PC-9 (cell line): ENCODE measurements at regions not wholly inside any gene's neighbourhood (a gene's known extent, or its start where the extent isn't known, plus 50 kb on each side); places are given as distances from the start of the nearest gene placed in this dataset.
"Not testable (repeated sequence)": the region's sequence is repeated elsewhere in the genome, so short reads cannot be mapped to it uniquely, and the experiment has no call there.

Experiments
- BruUV-seq: library from RNA; stranded (reverse); fragments of 400-500 nt; replicated peaks from 2 replicates; lab custom pipeline; 2021; lab: Mats Ljungman, UMichigan
- CTCF ChIA-PET: fragments of 300-600 bp; sonication (Branson Sonifier 250); formaldehyde crosslinking; loops from one replicate; lab custom pipeline; 2022; ENCODE audit warnings: antibody characterized with exemption; lab: Charles Lee
- POLR2A ChIA-PET: fragments of 300-600 bp; sonication (Branson Sonifier 250); formaldehyde crosslinking; loops from one replicate; lab custom pipeline; 2022; ENCODE audit warnings: antibody characterized with exemption; ENCODE audit not compliant: unreplicated experiment; lab: Charles Lee
- DNase-seq, 2 experiments: peaks; one replicate each; pipeline versions ENCODE4 v3.0.0 to v3.0.0-alpha.2; 2015 to 2022; ENCODE audit warnings: mixed read lengths in 1 of 2
- H2AFZ ChIP-seq: fragments of 200-600 bp; sonication (generic); 2 replicates; pipeline ENCODE4 v1.8.1; 2017; ENCODE audit warnings: antibody characterized with exemption
- H3F3A ChIP-seq: fragments of 200-600 bp; sonication (generic); 2 replicates; pipeline ENCODE4 v1.8.1; 2017; ENCODE audit warnings: antibody characterized with exemption, mild to moderate bottlenecking, low read depth; ENCODE audit not compliant: insufficient read depth
- H3K27ac ChIP-seq: fragments of 200-600 bp; sonication (generic); 2 replicates; pipeline ENCODE4 v1.6.1; 2016; ENCODE audit warnings: mixed run types
- H3K27me3 ChIP-seq: fragments of 200-600 bp; sonication (generic); 2 replicates; pipeline ENCODE4 v1.6.1; 2016; ENCODE audit warnings: low read depth, mixed run types; ENCODE audit not compliant: insufficient read depth
- H3K36me3 ChIP-seq: fragments of 200-600 bp; sonication (generic); 2 replicates; pipeline ENCODE4 v1.6.1; 2016; ENCODE audit warnings: low read depth, mixed run types
- H3K4me1 ChIP-seq: fragments of 200-600 bp; sonication (generic); replicated peaks from 2 replicates; pipeline ENCODE4 v1.6.1; 2016; ENCODE audit warnings: mixed run types; ENCODE audit not compliant: insufficient read depth
- H3K4me2 ChIP-seq: fragments of 200-600 bp; sonication (generic); 2 replicates; pipeline ENCODE4 v1.6.1; 2017; ENCODE audit warnings: mixed run types
- H3K4me3 ChIP-seq: fragments of 200-600 bp; sonication (generic); 2 replicates; pipeline ENCODE4 v1.6.1; 2016; ENCODE audit warnings: mixed run types
- H3K79me2 ChIP-seq: fragments of 200-600 bp; sonication (generic); 2 replicates; pipeline ENCODE4 v1.6.1; 2017; ENCODE audit warnings: low read depth, mixed run types
- H3K9me2 ChIP-seq: fragments of 200-600 bp; sonication (generic); 2 replicates; pipeline ENCODE4 v1.8.1; 2017; ENCODE audit warnings: mild to moderate bottlenecking; ENCODE audit not compliant: insufficient read depth
- H3K9me3 ChIP-seq: fragments of 200-600 bp; sonication (generic); 2 replicates; pipeline ENCODE4 v1.8.1; 2016; ENCODE audit warnings: low read depth; ENCODE audit not compliant: insufficient read depth
- H4K20me1 ChIP-seq: fragments of 200-600 bp; sonication (generic); 2 replicates; pipeline ENCODE4 v1.8.1; 2017; ENCODE audit not compliant: insufficient read depth
- intact Hi-C: fragments of 100-400 bp; cut with micrococcal nuclease; formaldehyde crosslinking; loops from one replicate; pipeline ENCODE4 v1.10.0; 2022; ENCODE audit not compliant: unreplicated experiment

DNA sequence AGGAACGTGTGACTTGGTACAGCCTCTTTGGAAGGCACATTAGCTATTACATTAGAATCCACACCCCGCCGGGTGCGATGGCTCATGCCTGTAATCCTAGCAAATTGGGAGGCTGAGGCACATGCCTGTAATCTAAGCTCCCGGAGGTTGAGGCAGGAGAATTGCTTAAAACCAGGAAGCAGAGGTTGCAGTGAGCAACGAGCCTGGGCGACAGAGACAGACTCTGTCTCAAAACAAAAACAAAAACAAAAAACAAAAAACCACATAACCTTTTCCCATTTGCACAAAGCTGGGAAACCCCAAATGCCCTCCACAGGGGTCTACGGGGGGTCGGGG, 82.7 kb upstream of the METTL9 start:
- Histone ChIP-seq H3K4me2 (peak overlapping the region; percentile 78), H3K4me1 (peaks cover 65% of the 10 kb centered on the region), H3F3A (peaks cover 35% of the 10 kb centered on the region), H3K36me3 (peaks cover 14% of the 10 kb centered on the region), H3K79me2 (peaks cover 79% of the 10 kb centered on the region), H4K20me1 (peaks cover 56% of the 10 kb centered on the region)
- CTCF ChIA-PET, H2AFZ ChIP-seq, intact Hi-C loops, H3K9me2 ChIP-seq, H3K9me3 ChIP-seq, POLR2A ChIA-PET, H3K4me3 ChIP-seq, H3K27me3 ChIP-seq, BruUV-seq, DNase-seq, H3K27ac ChIP-seq: not testable (repeated sequence)

GRCh38 chr16:21517263-21517662, 82.1 kb upstream of the METTL9 start:
- Histone ChIP-seq H3K36me3 (peaks cover 12% of the 10 kb centered on the region), H3K4me1 (peaks cover 62% of the 10 kb centered on the region), H3F3A (peaks cover 32% of the 10 kb centered on the region), H3K79me2 (peaks cover 74% of the 10 kb centered on the region), H3K27ac (peak overlapping the region; percentile 68), H3K4me3 (peak overlapping the region; percentile 49; the same call in 1 of the 2 replicates), H3K4me2 (peak overlapping the region; percentile 78), H4K20me1 (peaks cover 50% of the 10 kb centered on the region)
- H2AFZ ChIP-seq, H3K9me2 ChIP-seq, BruUV-seq, CTCF ChIA-PET, intact Hi-C loops, POLR2A ChIA-PET, H3K27me3 ChIP-seq, H3K9me3 ChIP-seq: not testable (repeated sequence)
- peak in 1 of 2 experiments; percentile 17 for DNase-seq

GRCh38 chr16:21519361-21520133, 79.8 kb upstream of the METTL9 start:
- peak overlapping the region; percentile 61 for H3K4me3 ChIP-seq
- CTCF ChIA-PET, POLR2A ChIA-PET, H3K9me3 ChIP-seq, intact Hi-C loops, H2AFZ ChIP-seq, H3K36me3 ChIP-seq, BruUV-seq, H3K9me2 ChIP-seq, H3K27me3 ChIP-seq: not testable (repeated sequence)
- H3K27ac ChIP-seq: peak overlapping the region; percentile 91
- DNase-seq: peak in 1 of 2 experiments; percentile 12
- peaks cover 28% of the 10 kb centered on the region for H4K20me1 ChIP-seq
- peaks cover 51% of the 10 kb centered on the region for H3K79me2 ChIP-seq
- peaks cover 31% of the 10 kb centered on the region for H3F3A ChIP-seq
- H3K4me1 ChIP-seq: peaks cover 43% of the 10 kb centered on the region
- peak overlapping the region; percentile 80 for H3K4me2 ChIP-seq

DNA sequence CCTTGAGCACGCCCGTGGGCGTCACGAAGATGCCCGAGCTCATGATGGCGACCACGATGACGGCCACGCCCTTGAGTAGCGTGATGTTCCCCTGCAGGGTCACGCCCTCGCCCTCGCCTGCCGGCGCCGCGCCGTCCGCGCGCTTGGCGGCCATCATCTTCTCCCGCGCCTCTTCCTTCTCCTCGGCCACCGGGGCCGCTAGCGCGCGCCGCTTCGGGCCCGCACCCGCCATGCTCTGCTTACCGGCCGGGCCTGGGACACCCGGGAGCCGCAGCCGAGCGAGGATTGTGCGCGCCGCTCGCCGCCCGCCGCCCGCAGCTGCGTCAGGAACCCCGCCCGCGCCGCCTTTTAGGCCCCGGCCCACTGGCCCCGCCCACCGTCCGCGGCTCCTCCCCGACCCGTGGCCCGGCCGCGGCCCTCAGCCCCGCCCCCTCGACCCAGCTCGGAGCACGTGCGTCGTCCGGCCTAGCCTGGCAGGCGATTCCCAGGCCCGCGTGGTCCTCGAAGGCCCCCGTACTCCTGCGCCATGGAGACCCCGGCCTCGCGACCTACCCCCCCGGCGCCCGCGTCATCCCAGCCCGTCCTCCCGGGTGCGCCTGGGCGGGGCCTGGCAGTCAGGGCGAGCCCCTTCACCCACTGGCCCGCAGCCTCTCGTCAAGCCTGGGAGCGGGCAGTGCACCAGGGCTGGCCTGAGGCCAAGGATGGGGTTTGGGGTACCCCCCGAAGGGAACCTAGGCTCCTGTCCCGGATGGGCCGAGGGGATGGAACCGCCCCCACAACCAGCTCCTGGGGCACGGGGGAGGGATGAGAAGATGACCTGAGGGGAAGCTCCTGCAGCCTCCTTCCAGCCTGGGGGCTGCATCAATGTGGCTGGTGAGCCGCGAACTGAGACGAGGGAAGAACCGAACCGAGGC, 79.0 kb upstream of the METTL9 start:
- CTCF ChIA-PET, H3K27me3 ChIP-seq, intact Hi-C loops, H3K9me2 ChIP-seq, BruUV-seq, H3K9me3 ChIP-seq, H3K36me3 ChIP-seq, H2AFZ ChIP-seq: not testable (repeated sequence)
- Histone ChIP-seq H3K4me1 (peaks cover 40% of the 10 kb centered on the region), H3K27ac (peak overlapping the region; percentile 91), H3F3A (peaks cover 40% of the 10 kb centered on the region), H3K79me2 (peaks cover 42% of the 10 kb centered on the region), H4K20me1 (peaks cover 20% of the 10 kb centered on the region), H3K4me3 (peak overlapping the region; percentile 61), H3K4me2 (peak overlapping the region; percentile 80)
- peak; percentile 73 to 99 for DNase-seq
- POLR2A ChIA-PET: interaction anchor here (0.6 to 0.7 kb wide), 4 partner anchors 10 to 1599 kb away, joined by 3 to 19 read pairs (median 8); no protein-coding TSS in a partner anchor

DNA sequence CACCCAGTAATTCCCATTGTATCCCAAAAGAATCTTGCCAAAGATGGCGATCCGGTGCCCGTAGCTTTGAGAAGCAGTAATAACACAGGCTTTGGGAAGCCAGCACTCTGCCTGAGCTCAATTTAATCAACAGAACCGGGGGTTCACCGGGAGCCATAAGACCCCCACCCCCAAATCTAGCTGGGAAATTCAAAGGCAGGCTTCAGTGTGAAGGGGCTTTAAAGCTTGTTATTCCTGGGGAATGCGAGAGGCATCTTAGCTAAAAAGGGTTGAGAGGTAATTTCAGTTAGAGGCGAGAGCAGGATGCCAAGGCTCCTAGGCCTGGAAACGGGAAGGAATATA, 78.4 kb upstream of the METTL9 start:
- Histone ChIP-seq H3K4me2 (peak overlapping the region; percentile 80), H3K27ac (peak overlapping the region; percentile 12; the same call in 1 of the 2 replicates), H4K20me1 (peaks cover 14% of the 10 kb centered on the region), H3F3A (peaks cover 40% of the 10 kb centered on the region), H3K79me2 (peaks cover 36% of the 10 kb centered on the region), H2AFZ (0 out of 2 replicates have a peak overlapping the region, but pooled peaks have one; percentile 29), H3K4me1 (peaks cover 37% of the 10 kb centered on the region)
- H3K9me3 ChIP-seq, H3K4me3 ChIP-seq, H3K36me3 ChIP-seq, H3K9me2 ChIP-seq, CTCF ChIA-PET, DNase-seq, H3K27me3 ChIP-seq, intact Hi-C loops: not testable (repeated sequence)
- POLR2A ChIA-PET: interaction anchor here (0.6 kb wide), 2 partner anchors 10 to 20 kb away, joined by 3 to 19 read pairs; no protein-coding TSS in a partner anchor
- TSS peak; percentile 16 for BruUV-seq

GRCh38 chr16:21521390-21522143, 77.8 kb upstream of the METTL9 start:
- peak; percentile 66 to 96 for DNase-seq
- Histone ChIP-seq H3K79me2 (peaks cover 31% of the 10 kb centered on the region), H3K27ac (peak overlapping the region; percentile 12; the same call in 1 of the 2 replicates), H2AFZ (0 out of 2 replicates have a peak overlapping the region, but pooled peaks have one; percentile 29), H3K4me2 (peak overlapping the region; percentile 80), H3K4me1 (peaks cover 31% of the 10 kb centered on the region), H3F3A (peaks cover 40% of the 10 kb centered on the region)
- H3K4me3 ChIP-seq, H3K36me3 ChIP-seq, CTCF ChIA-PET, POLR2A ChIA-PET, H3K9me3 ChIP-seq, intact Hi-C loops, H3K27me3 ChIP-seq, BruUV-seq, H4K20me1 ChIP-seq, H3K9me2 ChIP-seq: not testable (repeated sequence)
